Transverse colon (tissue), 4 donors: ENCODE measurements at regions not wholly inside any gene's neighbourhood (a gene's known extent, or its start where the extent isn't known, plus 50 kb on each side); places are given as distances from the start of the nearest gene placed in this dataset.

Source experiments
- DNase-seq: peaks from one replicate; pipeline ENCODE4 v3.0.0-alpha.2; 2019
- H3K27ac ChIP-seq, 4 donors: fragments of 200-600 bp; sonication (generic); 2 replicates each; pipeline ENCODE4 v1.5.1; 2016 to 2018; ENCODE audit warnings: inconsistent platforms in 4 of 4
- H3K27me3 ChIP-seq: fragments of 200-600 bp; sonication (generic); 2 replicates; pipeline ENCODE4 v1.5.1; 2017; ENCODE audit warnings: inconsistent platforms
- H3K36me3 ChIP-seq, 4 donors: fragments of 200-600 bp; sonication (generic); 2 replicates each; pipeline ENCODE4 v1.5.1; 2017 to 2019; ENCODE audit warnings: inconsistent platforms in 4 of 4
- H3K4me1 ChIP-seq, 4 donors: fragments of 200-600 bp; sonication (generic); 2 replicates each; pipeline ENCODE4 v1.5.1; 2017 to 2020; ENCODE audit warnings: inconsistent platforms in 4 of 4
- H3K4me3 ChIP-seq, 4 donors: fragments of 200-600 bp; sonication (generic); 1 replicate in 1 of 4; 2 replicates in 3 of 4; pipeline versions ENCODE4 v1.5.1 to v1.6.1; 2017 to 2019; ENCODE audit warnings: inconsistent platforms in 4 of 4
- H3K9me3 ChIP-seq, 2 donors: fragments of 200-600 bp; sonication (generic); 2 replicates each; pipeline ENCODE4 v1.5.1; 2017 to 2019; ENCODE audit warnings: inconsistent platforms in 2 of 2
- EP300 ChIP-seq: sonication (generic); formaldehyde crosslinking; IDR thresholded peaks from one replicate; pipeline ENCODE4 v1.6.1; 2017; ENCODE audit warnings: antibody characterized with exemption, low read depth
- POLR2A ChIP-seq: fragments of 450-650 bp; IDR thresholded peaks from one replicate; pipeline ENCODE4 v1.6.1; 2016; ENCODE audit warnings: antibody characterized with exemption, mild to moderate bottlenecking, moderate library complexity
- POLR2AphosphoS5 ChIP-seq, 3 donors: sonication (generic); formaldehyde crosslinking; IDR thresholded peaks; one replicate each; pipeline ENCODE4 v1.6.1; 2016; ENCODE audit warnings: antibody characterized with exemption in 3 of 3
- whole genome bisulfite sequencing, 2 donors: methylation state at CpG; one replicate each; pipeline ENCODE4 v1.1.5; 2018; ENCODE audit warnings: low coverage in 1 of 2; 5-methylcytosine and 5-hydroxymethylcytosine counted together
- in situ Hi-C, 4 donors: fragments of 200-750 bp; cut with MboI; loops; one replicate each; pipeline versions ENCODE4 v1.15.0 to v1.15.1; 2017; ENCODE audit warnings: low sequenced_read_pairs in 3 of 4, low pct_ligation_motif_present in 1 of 4, low pct_unique_long_range_greater_than_20kb in 1 of 4
- intact Hi-C: fragments of 100-400 bp; cut with DNase I; formaldehyde crosslinking; loops from one replicate; pipeline ENCODE4 v1.15.1; 2023; ENCODE audit warnings: low total_unique reads
- TF ChIP-seq, protein P1 (sequence below), 5 experiments: fragments of 200-600 bp in 3 of 5; fragments of 450-650 bp in 2 of 5; sonication (generic) in 3 of 5; IDR thresholded peaks; 1 replicate in 2 of 5; 2 replicates in 3 of 5; pipeline ENCODE4 v1.5.1; 2016 to 2017; ENCODE audit warnings: antibody characterized with exemption in 5 of 5, inconsistent platforms in 3 of 5, mild to moderate bottlenecking in 2 of 5, moderate library complexity in 1 of 5

DNA sequence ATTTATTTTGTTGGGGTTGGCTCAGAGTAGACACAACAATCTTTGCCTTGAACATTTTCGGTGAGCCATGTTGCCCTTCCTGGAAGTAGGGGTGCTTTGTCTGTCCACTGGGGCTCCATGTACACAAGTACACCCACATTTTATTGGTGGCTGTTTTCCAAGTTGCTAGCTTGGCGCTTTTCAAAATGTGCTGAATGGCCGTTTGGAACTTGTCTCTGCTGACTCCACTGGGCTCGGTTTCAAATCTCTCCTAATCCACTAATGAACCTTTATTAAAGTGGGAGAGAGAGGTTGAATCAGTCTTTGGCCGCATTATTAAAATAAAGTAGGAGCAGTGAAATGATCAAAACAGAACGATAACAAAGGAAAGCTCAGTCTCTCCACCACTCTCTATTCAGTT lies 64.6 kb upstream of the TAF11L2 start:
- intact Hi-C loops = no loop called here
- WGBS, 2 donors = 76 to 87% methylated on average over 5 to 6 of the region's 6 CpGs

DNA sequence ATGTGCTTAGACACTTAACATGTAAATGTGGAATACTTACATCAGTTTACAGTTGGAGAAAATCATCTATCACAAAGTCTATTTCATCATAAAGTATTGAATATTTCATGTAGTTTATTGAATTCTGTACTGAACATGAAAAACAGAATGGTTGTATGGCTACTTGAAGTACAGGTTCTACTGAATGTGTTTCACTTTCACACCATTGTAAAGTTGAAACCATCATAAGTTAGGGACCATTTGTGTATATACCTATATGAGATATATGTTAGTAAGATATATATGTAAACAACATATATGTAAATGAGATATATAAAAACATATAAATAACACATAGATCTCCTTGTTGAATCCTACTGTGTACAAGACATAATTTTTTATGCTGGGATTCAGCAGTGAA lies 63.0 kb upstream of the TAF11L2 start:
- H3K4me1 ChIP-seq = peaks cover 0 to 19% (median 10%) of the 10 kb centered on the region in 4 donors
- H3K9me3 ChIP-seq = peaks cover 0 to 3% of the 10 kb centered on the region in 2 donors
- no peak for DNase-seq
- no peaks in the 10 kb centered on the region for H3K27me3 ChIP-seq
- in situ Hi-C loops (no loop called here), intact Hi-C loops (no loop called here)
- H3K4me3 ChIP-seq = no peak overlapping the region
- no peak overlapping the region for H3K27ac ChIP-seq
- H3K36me3 ChIP-seq = no peaks in the 10 kb centered on the region
- TF ChIP-seq EP300 = no peak
- no peak for TF ChIP-seq POLR2AphosphoS5 (IDR thresholded peaks at IDR 0.05)
- TF ChIP-seq, protein P1, sequence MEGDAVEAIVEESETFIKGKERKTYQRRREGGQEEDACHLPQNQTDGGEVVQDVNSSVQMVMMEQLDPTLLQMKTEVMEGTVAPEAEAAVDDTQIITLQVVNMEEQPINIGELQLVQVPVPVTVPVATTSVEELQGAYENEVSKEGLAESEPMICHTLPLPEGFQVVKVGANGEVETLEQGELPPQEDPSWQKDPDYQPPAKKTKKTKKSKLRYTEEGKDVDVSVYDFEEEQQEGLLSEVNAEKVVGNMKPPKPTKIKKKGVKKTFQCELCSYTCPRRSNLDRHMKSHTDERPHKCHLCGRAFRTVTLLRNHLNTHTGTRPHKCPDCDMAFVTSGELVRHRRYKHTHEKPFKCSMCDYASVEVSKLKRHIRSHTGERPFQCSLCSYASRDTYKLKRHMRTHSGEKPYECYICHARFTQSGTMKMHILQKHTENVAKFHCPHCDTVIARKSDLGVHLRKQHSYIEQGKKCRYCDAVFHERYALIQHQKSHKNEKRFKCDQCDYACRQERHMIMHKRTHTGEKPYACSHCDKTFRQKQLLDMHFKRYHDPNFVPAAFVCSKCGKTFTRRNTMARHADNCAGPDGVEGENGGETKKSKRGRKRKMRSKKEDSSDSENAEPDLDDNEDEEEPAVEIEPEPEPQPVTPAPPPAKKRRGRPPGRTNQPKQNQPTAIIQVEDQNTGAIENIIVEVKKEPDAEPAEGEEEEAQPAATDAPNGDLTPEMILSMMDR (IDR thresholded peaks at IDR 0.05) = no peak
- TF ChIP-seq POLR2A = no peak

More for the DNA sequence above, 64.6 kb upstream of the TAF11L2 start:
- Histone ChIP-seq H3K27ac (no peak overlapping the region), H3K27me3 (no peaks in the 10 kb centered on the region), H3K9me3 (no peaks in the 10 kb centered on the region), H3K4me1 (peaks cover 0 to 19% (median 10%) of the 10 kb centered on the region in 4 donors), H3K36me3 (no peaks in the 10 kb centered on the region), H3K4me3 (no peak overlapping the region)
- no peak for TF ChIP-seq EP300
- TF ChIP-seq, protein P1 (IDR thresholded peaks at IDR 0.05) = no peak
- no peak for TF ChIP-seq POLR2A
- no peak for TF ChIP-seq POLR2AphosphoS5 (IDR thresholded peaks at IDR 0.05)
- DNase-seq = no peak
- in situ Hi-C loops = no loop called here

DNA sequence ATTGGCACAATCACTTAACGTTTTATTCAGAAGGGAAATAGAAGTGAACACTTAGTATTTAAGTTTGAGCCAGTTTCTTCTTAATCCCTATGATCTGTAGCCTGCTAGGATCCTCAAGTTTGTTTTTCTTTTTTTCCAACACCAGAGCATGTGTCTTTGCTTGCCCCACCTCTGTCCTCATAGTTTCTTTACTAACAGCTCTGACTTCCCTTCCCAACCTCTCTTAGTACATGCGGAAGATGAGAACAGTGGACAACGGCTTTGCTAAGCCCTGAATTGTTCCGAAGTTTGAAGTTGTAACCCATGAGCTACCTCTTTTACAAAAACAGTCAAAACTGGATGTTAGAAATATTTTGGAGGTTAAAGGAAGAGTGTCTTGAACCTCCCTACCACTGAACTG lies 61.7 kb upstream of the TAF11L2 start:
- intact Hi-C loops (no loop called here), in situ Hi-C loops (no loop called here)
- H3K9me3 ChIP-seq = peaks cover 0 to 3% of the 10 kb centered on the region in 2 donors
- TF ChIP-seq POLR2A (no peak), EP300 (no peak)
- TF ChIP-seq, protein P1 (IDR thresholded peaks at IDR 0.05) = no peak
- no peaks in the 10 kb centered on the region for H3K36me3 ChIP-seq
- H3K4me1 ChIP-seq = peaks cover 0 to 19% (median 10%) of the 10 kb centered on the region in 4 donors
- peak overlapping the region; percentile 50 to 62 (median 58) for H3K27ac ChIP-seq
- no peaks in the 10 kb centered on the region for H3K27me3 ChIP-seq
- peak overlapping the region in 1 of 4 donors; percentile 26 for H3K4me3 ChIP-seq
- WGBS, 2 donors = 13 to 18% methylated on average over 4 of the region's 4 CpGs
- DNase-seq = no peak

DNA sequence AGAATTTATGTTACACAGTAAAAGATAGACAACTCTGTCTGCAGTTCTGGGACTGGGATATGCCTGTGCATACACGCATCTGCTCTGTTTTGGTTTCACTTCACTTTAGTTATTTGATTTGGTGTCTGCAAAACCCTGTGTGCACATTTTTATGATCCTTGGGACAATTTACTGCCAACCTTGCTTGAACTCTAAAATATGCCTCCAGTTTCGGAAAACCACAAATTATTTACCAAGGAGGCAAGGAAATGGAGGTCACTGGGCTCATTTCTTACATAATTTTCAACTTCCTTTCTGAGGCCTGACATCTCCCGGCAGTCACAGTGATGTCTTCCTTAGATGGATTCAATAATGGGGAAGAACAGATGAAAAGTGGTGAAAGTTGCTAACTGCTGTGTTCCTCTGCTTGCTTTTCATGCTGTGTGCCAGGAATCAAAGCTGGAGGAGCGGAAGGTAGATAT lies 61.2 kb upstream of the TAF11L2 start:
- Histone ChIP-seq H3K27ac (peak overlapping the region; percentile 50 to 62 (median 58)), H3K4me1 (peaks cover 0 to 19% (median 10%) of the 10 kb centered on the region in 4 donors), H3K36me3 (no peaks in the 10 kb centered on the region), H3K27me3 (no peaks in the 10 kb centered on the region), H3K4me3 (peak overlapping the region in 1 of 4 donors; percentile 26), H3K9me3 (peaks cover 0 to 3% of the 10 kb centered on the region in 2 donors)
- no peak for DNase-seq
- WGBS, 2 donors = 20 to 22% methylated on average over 4 of the region's 4 CpGs
- TF ChIP-seq, protein P1 (IDR thresholded peaks at IDR 0.05) = no peak
- TF ChIP-seq POLR2AphosphoS5 (IDR thresholded peaks at IDR 0.05) = no peak
- TF ChIP-seq EP300 = no peak
- no peak for TF ChIP-seq POLR2A
- in situ Hi-C loops = no loop called here
- intact Hi-C loops = no loop called here
